MG63 (cell line): ENCODE measurements at regions not wholly inside any gene's neighbourhood (a gene's known extent, or its start where the extent isn't known, plus 50 kb on each side); places are given as distances from the start of the nearest gene placed in this dataset.
A peak's percentile ranks its signal among the peaks of the same experiment; 100 is the strongest.

Experiments
- DNase-seq: peaks from one replicate; pipeline ENCODE4 v3.0.0-alpha.2; 2020
- H3K27me3 ChIP-seq: fragments of 250-450 bp; sonication (Bioruptor Pico); 2 replicates; pipeline ENCODE4 v1.5.1; 2020; ENCODE audit warnings: mild to moderate bottlenecking, moderate library complexity
- H3K36me3 ChIP-seq: fragments of 250-450 bp; sonication (Bioruptor Pico); 2 replicates; pipeline ENCODE4 v1.5.1; 2020; ENCODE audit warnings: mild to moderate bottlenecking, moderate library complexity
- H3K4me3 ChIP-seq: fragments of 250-450 bp; sonication (Bioruptor Pico); 2 replicates; pipeline ENCODE4 v1.5.1; 2020; ENCODE audit warnings: mild to moderate bottlenecking, moderate library complexity
- H3K9me3 ChIP-seq: fragments of 250-450 bp; sonication (Bioruptor Pico); 2 replicates; pipeline ENCODE4 v1.5.1; 2020; ENCODE audit warnings: mild to moderate bottlenecking, moderate library complexity

- H3K36me3 ChIP-seq, result no peaks in the 10 kb centered on the region
- no peak for DNase-seq
- no peaks in the 10 kb centered on the region for H3K9me3 ChIP-seq
- H3K27me3 ChIP-seq, result no peaks in the 10 kb centered on the region
- H3K4me3 ChIP-seq, result no peak overlapping the region
Measured at GRCh38 chr1:53378061-53378460, 50.2 kb upstream of the LRP8 start.

- H3K27me3 ChIP-seq, result no peaks in the 10 kb centered on the region
- no peak for DNase-seq
- no peak overlapping the region for H3K4me3 ChIP-seq
- no peaks in the 10 kb centered on the region for H3K36me3 ChIP-seq
- no peaks in the 10 kb centered on the region for H3K9me3 ChIP-seq
Measured at GRCh38 chr1:53378932-53379661, 51.2 kb upstream of the LRP8 start.

- no peaks in the 10 kb centered on the region for H3K27me3 ChIP-seq
- no peaks in the 10 kb centered on the region for H3K9me3 ChIP-seq
- H3K4me3 ChIP-seq, result no peak overlapping the region
- H3K36me3 ChIP-seq, result no peaks in the 10 kb centered on the region
- no peak for DNase-seq
Measured at GRCh38 chr1:53379662-53380002, 51.8 kb upstream of the LRP8 start.

- no peaks in the 10 kb centered on the region for H3K27me3 ChIP-seq
- no peaks in the 10 kb centered on the region for H3K9me3 ChIP-seq
- H3K36me3 ChIP-seq, result no peaks in the 10 kb centered on the region
- H3K4me3 ChIP-seq, result no peak overlapping the region
- no peak for DNase-seq
Measured at GRCh38 chr1:53380296-53380695, 52.4 kb upstream of the LRP8 start.

DNA sequence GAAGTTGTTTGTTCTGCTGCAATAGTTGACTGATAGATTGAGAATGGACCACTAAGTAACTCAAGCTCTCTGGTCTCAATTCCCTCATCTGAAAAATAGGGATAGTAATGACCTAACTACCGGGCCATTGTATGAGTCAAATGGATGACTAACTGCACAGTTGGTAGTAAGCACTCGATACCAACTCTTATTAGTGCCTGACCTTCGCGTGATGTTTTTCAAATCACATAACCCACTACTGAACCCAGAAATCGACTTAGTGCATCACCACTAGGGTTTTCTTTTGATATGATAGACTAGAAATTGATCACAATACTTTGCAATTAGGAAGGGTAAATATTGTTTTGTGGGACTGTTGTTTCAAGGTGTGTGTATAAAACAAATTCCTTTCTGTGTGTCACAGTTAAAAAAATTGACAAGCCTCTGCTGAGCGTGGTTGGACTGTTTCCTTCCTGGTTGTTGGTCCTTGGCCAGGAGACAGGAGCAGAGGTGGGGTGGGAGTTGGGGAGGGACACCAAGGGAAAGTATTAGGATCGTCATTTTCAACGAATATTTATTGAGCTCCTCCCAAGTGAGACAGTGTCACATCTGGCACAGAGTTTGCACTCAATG, 54.0 kb upstream of the LRP8 start:
- Histone ChIP-seq H3K27me3 (no peaks in the 10 kb centered on the region), H3K36me3 (no peaks in the 10 kb centered on the region), H3K4me3 (no peak overlapping the region), H3K9me3 (no peaks in the 10 kb centered on the region; the same call in 1 of the 2 replicates)
- peak; percentile 30 for DNase-seq

DNA sequence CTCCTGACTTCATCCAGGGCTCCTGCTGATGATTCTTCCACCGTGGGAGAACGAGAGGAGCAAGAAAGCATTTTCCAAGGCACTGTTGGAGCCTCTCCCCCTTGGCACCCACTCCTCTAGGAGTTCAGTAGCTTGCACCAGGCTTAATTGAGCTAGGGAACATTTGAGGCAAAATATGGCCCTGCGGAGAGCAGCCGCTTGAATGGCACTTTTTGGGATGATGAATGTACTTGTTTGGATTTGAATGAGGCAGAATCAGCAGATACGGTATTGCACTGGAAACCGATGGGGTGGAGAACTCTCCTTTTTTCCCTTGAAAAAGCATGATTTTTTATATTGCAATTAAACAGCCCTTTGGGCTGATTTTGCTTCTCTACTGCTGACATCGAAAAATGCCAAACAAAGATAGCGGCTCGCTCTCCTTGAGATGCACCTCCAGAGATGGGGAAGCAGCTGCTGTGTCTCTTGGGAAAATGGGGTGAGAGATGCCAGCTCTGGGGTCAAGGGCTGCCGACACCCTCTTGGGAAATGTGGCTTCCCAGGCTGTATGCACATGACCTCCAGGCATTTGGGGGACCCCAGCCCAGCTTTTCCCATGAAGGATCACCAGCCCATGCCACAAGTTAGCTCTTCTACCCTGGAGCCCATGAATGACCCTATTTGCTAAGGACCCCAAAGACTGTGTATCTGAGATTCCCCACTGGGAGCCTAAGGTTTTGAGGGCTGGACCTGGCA, 55.4 kb upstream of the LRP8 start:
- DNase-seq, result no peak
- Histone ChIP-seq H3K9me3 (peaks cover 4% of the 10 kb centered on the region), H3K36me3 (no peaks in the 10 kb centered on the region), H3K27me3 (no peaks in the 10 kb centered on the region), H3K4me3 (no peak overlapping the region)

DNA sequence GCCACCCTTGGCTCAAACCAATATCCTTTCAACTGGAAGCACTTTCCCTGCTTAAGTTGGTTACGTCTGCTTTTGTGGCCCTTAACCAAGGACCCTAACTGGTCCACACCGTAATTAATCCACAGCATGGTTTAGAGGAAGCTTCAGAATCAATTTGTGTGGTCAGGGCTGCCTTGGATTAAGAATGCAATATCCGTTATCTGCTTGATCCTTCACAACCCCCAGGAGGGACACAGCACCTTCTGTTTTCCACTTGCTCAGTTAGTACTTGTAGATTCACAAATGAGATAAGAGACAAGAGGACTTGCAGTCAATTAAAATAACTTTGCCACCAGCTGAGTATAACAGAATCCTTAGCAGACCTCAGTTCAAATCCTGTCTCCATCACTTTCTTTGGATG, 56.9 kb upstream of the LRP8 start:
- peaks cover 4% of the 10 kb centered on the region for H3K9me3 ChIP-seq
- no peaks in the 10 kb centered on the region for H3K36me3 ChIP-seq
- no peak overlapping the region for H3K4me3 ChIP-seq
- H3K27me3 ChIP-seq, result no peaks in the 10 kb centered on the region
- DNase-seq, result no peak

DNA sequence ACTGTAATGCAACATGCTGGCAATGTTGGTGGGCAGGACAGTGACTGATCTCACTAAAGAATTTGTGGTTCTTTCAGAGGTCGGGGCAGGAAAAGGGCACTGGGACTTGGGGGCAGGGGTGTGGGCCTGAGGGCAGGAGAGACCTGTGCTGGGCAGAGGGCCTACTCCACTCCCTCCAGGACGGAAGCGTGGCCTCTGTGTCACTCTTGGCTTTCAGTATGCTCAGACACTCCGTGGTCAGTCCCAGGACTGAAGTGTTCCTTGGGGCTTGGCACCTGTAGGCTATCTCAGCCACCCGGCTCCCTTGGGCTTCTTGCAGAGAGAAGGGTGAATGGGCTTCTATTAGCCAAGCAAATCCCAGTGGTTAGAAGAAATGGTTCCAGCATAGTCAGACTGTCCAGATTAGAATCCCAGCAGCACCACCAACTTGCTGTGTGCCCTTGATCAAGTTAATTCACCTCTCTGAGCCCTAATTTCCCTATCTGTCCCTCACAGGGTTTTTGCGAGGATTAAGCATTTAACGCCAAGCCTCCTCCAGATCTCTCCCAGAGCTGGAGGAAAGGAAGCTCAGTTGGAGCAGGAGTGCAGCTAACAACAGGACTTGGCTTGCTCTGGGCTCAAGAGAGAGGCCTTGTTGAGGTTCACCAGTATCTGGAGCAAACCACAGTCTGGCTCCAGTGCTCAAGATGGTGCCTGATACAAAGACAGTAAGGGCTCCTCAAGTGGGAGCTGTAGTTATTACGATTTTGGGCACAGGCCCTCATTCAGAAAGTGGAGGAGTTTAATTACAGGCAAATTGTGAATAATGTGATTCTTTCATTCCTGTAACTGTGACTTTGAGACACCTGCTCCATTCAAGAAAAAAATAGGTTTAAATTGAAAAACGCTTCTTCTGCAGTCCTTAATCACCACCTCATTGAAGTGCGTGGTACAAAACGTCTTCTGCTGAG, 57.7 kb upstream of the LRP8 start:
- DNase-seq, result no peak
- no peaks in the 10 kb centered on the region for H3K27me3 ChIP-seq
- H3K4me3 ChIP-seq, result no peak overlapping the region
- peaks cover 4% of the 10 kb centered on the region for H3K9me3 ChIP-seq
- H3K36me3 ChIP-seq, result no peaks in the 10 kb centered on the region

- H3K4me3 ChIP-seq, result no peak overlapping the region
Measured at GRCh38 chr1:53388963-53389362, 61.1 kb upstream of the LRP8 start.

GRCh38 chr1:53390261-53390660, 62.4 kb upstream of the LRP8 start:
- peak; percentile 31 for DNase-seq
- Histone ChIP-seq H3K4me3 (no peak overlapping the region), H3K9me3 (peaks cover 4% of the 10 kb centered on the region), H3K27me3 (no peaks in the 10 kb centered on the region), H3K36me3 (no peaks in the 10 kb centered on the region)

More at GRCh38 chr1:53388963-53389362, 61.1 kb upstream of the LRP8 start:
- Histone ChIP-seq H3K36me3 (no peaks in the 10 kb centered on the region), H3K9me3 (peaks cover 4% of the 10 kb centered on the region), H3K27me3 (no peaks in the 10 kb centered on the region)
- DNase-seq, result no peak

DNA sequence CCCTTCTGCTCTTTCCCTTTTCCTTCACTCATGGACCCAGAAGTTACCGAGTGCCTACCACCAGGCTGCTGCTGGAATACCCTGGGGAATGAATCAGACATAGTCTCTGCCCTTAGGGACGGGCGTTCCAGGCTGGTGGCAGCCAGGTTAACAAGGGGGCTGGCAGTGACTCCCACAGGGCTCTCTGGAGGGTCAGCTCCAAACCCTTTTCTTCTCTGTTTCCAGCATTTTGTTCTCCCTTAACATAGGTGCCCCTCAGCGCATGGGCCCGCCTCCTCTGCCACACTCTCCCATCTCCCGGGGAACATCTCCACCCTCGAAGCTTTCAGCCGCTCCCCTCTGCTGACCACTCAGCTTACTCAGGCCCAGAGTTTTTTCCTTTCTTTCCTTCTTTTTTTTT, 62.9 kb upstream of the LRP8 start:
- DNase-seq, result no peak
- Histone ChIP-seq H3K9me3 (peaks cover 4% of the 10 kb centered on the region), H3K27me3 (no peaks in the 10 kb centered on the region), H3K4me3 (no peak overlapping the region), H3K36me3 (no peaks in the 10 kb centered on the region)

- no peak for DNase-seq
- Histone ChIP-seq H3K36me3 (no peaks in the 10 kb centered on the region), H3K27me3 (no peaks in the 10 kb centered on the region), H3K4me3 (no peak overlapping the region), H3K9me3 (peaks cover 4% of the 10 kb centered on the region)
Measured at GRCh38 chr1:53391296-53391695, 63.4 kb upstream of the LRP8 start.

DNA sequence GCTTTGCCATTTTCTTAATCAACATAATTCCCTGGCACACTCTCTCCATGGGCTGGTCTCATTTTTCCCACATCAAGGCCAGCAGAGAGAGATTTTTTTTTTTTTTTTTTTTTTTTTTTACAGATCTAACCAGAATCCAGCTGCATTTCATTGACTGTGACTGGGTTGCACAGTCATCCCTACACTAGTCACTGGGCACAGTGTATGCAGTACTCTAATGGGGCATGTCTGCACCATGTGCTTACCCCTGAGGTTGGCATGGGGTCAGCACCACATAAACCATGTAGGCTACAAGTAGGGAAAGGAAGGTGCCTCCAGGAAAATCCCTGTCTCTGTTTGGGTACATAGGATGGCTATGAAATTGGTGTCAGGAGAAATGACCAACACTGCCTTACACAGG, 64.1 kb upstream of the LRP8 start:
- peak; percentile 51 for DNase-seq
- H3K36me3 ChIP-seq, result no peaks in the 10 kb centered on the region
- no peak overlapping the region for H3K4me3 ChIP-seq
- no peaks in the 10 kb centered on the region for H3K27me3 ChIP-seq
- H3K9me3 ChIP-seq, result peaks cover 4% of the 10 kb centered on the region

GRCh38 chr1:53392460-53392859, 64.6 kb upstream of the LRP8 start:
- DNase-seq, result no peak
- H3K27me3 ChIP-seq, result no peaks in the 10 kb centered on the region
- H3K4me3 ChIP-seq, result no peak overlapping the region
- H3K36me3 ChIP-seq, result no peaks in the 10 kb centered on the region
- peaks cover 4% of the 10 kb centered on the region; the same call in 1 of the 2 replicates for H3K9me3 ChIP-seq

GRCh38 chr1:53393325-53393792, 65.5 kb upstream of the LRP8 start:
- no peaks in the 10 kb centered on the region for H3K27me3 ChIP-seq
- H3K4me3 ChIP-seq, result no peak overlapping the region
- no peaks in the 10 kb centered on the region for H3K36me3 ChIP-seq
- no peaks in the 10 kb centered on the region for H3K9me3 ChIP-seq
- peak; percentile 61 for DNase-seq

DNA sequence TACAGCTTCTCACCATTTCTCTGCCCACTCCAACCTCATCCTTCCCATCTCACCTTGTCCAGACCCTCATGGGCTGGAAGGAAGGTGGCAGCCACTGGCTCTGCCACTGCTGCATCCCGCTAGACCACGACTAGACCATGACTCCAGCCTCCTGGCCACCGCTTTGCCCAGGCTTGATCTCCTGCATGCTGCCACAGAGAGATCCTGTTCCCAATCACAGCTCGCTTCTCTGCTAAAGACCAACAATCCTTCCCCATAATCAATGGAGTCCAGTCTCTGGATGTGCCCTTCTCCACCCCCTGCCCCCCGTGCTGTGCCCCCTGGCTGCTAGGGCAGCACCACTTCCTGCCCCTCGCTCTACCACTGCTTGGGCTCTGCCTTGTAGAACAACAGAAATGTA, 64.9 kb upstream of the DMRTB1 start:
- Histone ChIP-seq H3K4me3 (no peak overlapping the region), H3K36me3 (no peaks in the 10 kb centered on the region), H3K27me3 (no peaks in the 10 kb centered on the region), H3K9me3 (no peaks in the 10 kb centered on the region)
- DNase-seq, result no peak
